ENCODE measurements at regions not wholly inside any gene's neighbourhood (a gene's known extent, or its start where the extent isn't known, plus 50 kb on each side); places are given as distances from the start of the nearest gene placed in this dataset.

GRCh38 chr13:109307027-109307426, 479.4 kb downstream of the IRS2 start (continued):
- no peak for TF ChIP-seq ZNF747 (tag by site-specific recombination; IDR thresholded peaks at IDR 0.05)
- TF ChIP-seq ZNF423 (tag by site-specific recombination; IDR thresholded peaks at IDR 0.05), result no peak
- no peak for TF ChIP-seq ZNF148 (tag by site-specific recombination; IDR thresholded peaks at IDR 0.05; ENCODE audit: borderline replicate concordance)
- no peak for TF ChIP-seq ZNF785 (tag by site-specific recombination; IDR thresholded peaks at IDR 0.05)
- TF ChIP-seq ZNF670 (tag by site-specific recombination; IDR thresholded peaks at IDR 0.05; ENCODE audit: low read depth), result no peak
- no peak for TF ChIP-seq ZNF791 (tag by site-specific recombination; IDR thresholded peaks at IDR 0.05)
- TF ChIP-seq ZNF501 (tag by site-specific recombination; IDR thresholded peaks at IDR 0.05), result no peak
- no peak for TF ChIP-seq ZNF2 (tag by site-specific recombination; IDR thresholded peaks at IDR 0.05)
- no peak for TF ChIP-seq AEBP2 (tag by site-specific recombination; IDR thresholded peaks at IDR 0.05; ENCODE audit: borderline replicate concordance)

GRCh38 chr13:109301726-109302125, 484.7 kb downstream of the IRS2 start:
- no peaks in the 10 kb centered on the region for H3K36me3 ChIP-seq (ENCODE audit: control insufficient read depth in 2 of 2, insufficient read depth in 1 of 2, low read length in 2 of 2)
- H3K27ac ChIP-seq (ENCODE audit: extremely low read depth, low read depth, low read length), result no peak overlapping the region
- ChIA-PET POLR2A (no interaction called here), CTCF (no interaction called here)
- H3K4me1 ChIP-seq (ENCODE audit: control insufficient read depth, insufficient read depth, low read length), result no peaks in the 10 kb centered on the region
- TF ChIP-seq ZNF146 (tag by site-specific recombination; IDR thresholded peaks at IDR 0.05), result no peak
- TF ChIP-seq ZBTB17 (tag by site-specific recombination; IDR thresholded peaks at IDR 0.05), result no peak
- TF ChIP-seq ZNF521 (tag by site-specific recombination; IDR thresholded peaks at IDR 0.05), result no peak
- TF ChIP-seq ZNF169 (tag by site-specific recombination; IDR thresholded peaks at IDR 0.05), result no peak
- no peak overlapping the region for H3K4me3 ChIP-seq (ENCODE audit: low read depth, low read length)
- H3K9me3 ChIP-seq (ENCODE audit: control insufficient read depth, insufficient read depth, low read depth, low read length), result no peaks in the 10 kb centered on the region

- no peaks in the 10 kb centered on the region for H3K4me1 ChIP-seq (ENCODE audit: control insufficient read depth, insufficient read depth, low read length)
- no peaks in the 10 kb centered on the region for H3K36me3 ChIP-seq (ENCODE audit: control insufficient read depth in 2 of 2, insufficient read depth in 1 of 2, low read length in 2 of 2)
- H3K4me3 ChIP-seq (ENCODE audit: low read depth, low read length), result no peak overlapping the region
- H3K27ac ChIP-seq (ENCODE audit: extremely low read depth, low read depth, low read length), result no peak overlapping the region
- H3K9me3 ChIP-seq (ENCODE audit: control insufficient read depth, insufficient read depth, low read depth, low read length), result no peaks in the 10 kb centered on the region
- CTCF ChIA-PET, result no interaction called here
- TF ChIP-seq ZNF121 (tag by site-specific recombination; IDR thresholded peaks at IDR 0.05) (no peak), ZNF311 (tag by site-specific recombination; IDR thresholded peaks at IDR 0.05; ENCODE audit: borderline replicate concordance) (no peak), ZNF580 (tag by site-specific recombination; IDR thresholded peaks at IDR 0.05) (no peak), ZNF704 (tag by site-specific recombination; IDR thresholded peaks at IDR 0.05) (no peak)
- POLR2A ChIA-PET, result no interaction called here
Observed at GRCh38 chr13:109301276-109301675, 485.1 kb downstream of the IRS2 start.
